Right atrium auricular region (tissue), 2 donors: ENCODE measurements at regions not wholly inside any gene's neighbourhood (a gene's known extent, or its start where the extent isn't known, plus 50 kb on each side); places are given as distances from the start of the nearest gene placed in this dataset.

Experiments
- DNase-seq: peaks from one replicate; pipeline ENCODE4 v3.0.0-alpha.2; 2019; ENCODE audit warnings: low spot score
- H3K27ac ChIP-seq, 2 donors: fragments of 200-600 bp; sonication (generic); 1 replicate in 1 of 2; 2 replicates in 1 of 2; pipeline ENCODE4 v1.5.1; 2016 to 2019
- H3K27me3 ChIP-seq, 2 donors: fragments of 200-600 bp; sonication (generic); one replicate each; pipeline versions ENCODE4 v1.5.1 to v1.6.0; 2017 to 2019
- H3K36me3 ChIP-seq: fragments of 200-600 bp; sonication (generic); one replicate; pipeline ENCODE4 v1.5.1; 2016
- H3K4me1 ChIP-seq, 2 donors: fragments of 200-600 bp; sonication (generic); one replicate each; pipeline versions ENCODE4 v1.5.1 to v1.6.0; 2017 to 2019
- H3K4me3 ChIP-seq, 2 donors: fragments of 200-600 bp; sonication (generic); 1 replicate in 1 of 2; 2 replicates in 1 of 2; pipeline ENCODE4 v1.5.1; 2017 to 2019; ENCODE audit warnings: mild to moderate bottlenecking in 1 of 2, moderate library complexity in 1 of 2
- H3K9me3 ChIP-seq, 2 donors: fragments of 200-600 bp; sonication (generic); one replicate each; pipeline ENCODE4 v1.5.1; 2019
- CTCF ChIP-seq, 2 donors: fragments of 200-600 bp; sonication (generic); IDR thresholded peaks; one replicate each; pipeline ENCODE4 v1.5.1; 2019; ENCODE audit warnings: antibody characterized with exemption in 2 of 2

- no peak for TF ChIP-seq CTCF (IDR thresholded peaks at IDR 0.05)
- H3K9me3 ChIP-seq: no peaks in the 10 kb centered on the region
- H3K36me3 ChIP-seq: no peaks in the 10 kb centered on the region
- H3K4me3 ChIP-seq: no peak overlapping the region
- DNase-seq: no peak
- H3K27ac ChIP-seq: no peak overlapping the region
- no peaks in the 10 kb centered on the region for H3K27me3 ChIP-seq
- H3K4me1 ChIP-seq: no peaks in the 10 kb centered on the region
Measured at GRCh38 chr18:41537666-41538065, 417.4 kb upstream of the PIK3C3 start.

DNA sequence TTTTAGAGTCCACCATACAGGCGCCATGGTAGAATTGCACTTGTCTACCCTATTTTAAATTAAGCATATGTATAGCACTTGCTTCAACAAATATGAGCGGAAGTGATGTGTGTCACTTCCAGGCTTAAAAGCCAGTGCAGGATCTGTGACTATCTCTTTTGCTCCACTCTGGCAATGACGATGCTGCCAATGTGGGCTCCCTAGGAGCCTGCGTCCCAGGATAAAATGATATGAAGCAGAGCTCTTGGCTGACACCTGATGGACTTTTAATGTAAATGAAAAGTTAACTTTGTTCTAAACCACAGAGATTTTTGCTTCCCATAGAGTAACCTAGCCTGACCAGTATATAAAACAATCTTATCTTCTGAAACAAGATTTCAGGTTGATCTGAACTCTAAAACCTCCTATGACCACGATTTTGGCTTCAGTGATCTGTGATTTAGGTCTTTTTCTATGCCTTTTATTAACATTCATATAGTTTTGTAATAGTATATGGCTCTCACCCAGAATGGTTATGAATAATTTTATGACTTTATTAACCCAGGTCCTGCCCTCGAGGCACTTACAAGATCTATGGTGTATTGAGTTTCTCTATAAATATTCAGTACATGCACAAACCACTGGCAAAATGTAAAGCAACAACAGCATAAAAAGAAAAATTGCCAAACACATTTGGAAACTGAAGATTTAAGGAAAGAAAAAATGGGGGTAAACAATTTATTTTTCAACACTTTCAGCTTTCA is 422.5 kb upstream of the PIK3C3 start:
- DNase-seq: no peak
- Histone ChIP-seq H3K36me3 (no peaks in the 10 kb centered on the region), H3K27ac (no peak overlapping the region), H3K4me1 (no peaks in the 10 kb centered on the region), H3K4me3 (no peak overlapping the region), H3K9me3 (no peaks in the 10 kb centered on the region), H3K27me3 (no peaks in the 10 kb centered on the region)
- TF ChIP-seq CTCF (IDR thresholded peaks at IDR 0.05): no peak

DNA sequence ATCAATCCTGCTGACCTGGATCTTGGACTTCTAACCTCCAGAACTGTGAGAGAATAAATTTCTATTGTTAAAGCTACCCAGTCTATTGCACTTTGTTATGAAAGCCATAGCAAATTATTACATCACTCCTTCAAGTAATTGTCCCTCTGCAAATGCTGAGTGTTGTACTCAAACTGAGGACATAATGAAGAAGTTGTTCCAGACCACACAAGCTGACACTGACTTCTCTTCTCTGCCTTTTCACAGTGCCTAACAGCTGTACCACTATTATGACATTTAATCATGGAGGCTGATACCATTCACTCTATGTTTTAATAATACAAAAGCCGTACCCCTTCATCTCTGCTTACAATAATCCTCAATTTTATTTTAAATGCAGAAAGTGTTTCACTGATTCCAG is 424.1 kb upstream of the PIK3C3 start:
- no peak overlapping the region for H3K4me3 ChIP-seq
- H3K9me3 ChIP-seq: no peaks in the 10 kb centered on the region
- TF ChIP-seq CTCF (IDR thresholded peaks at IDR 0.05): no peak
- H3K36me3 ChIP-seq: no peaks in the 10 kb centered on the region
- H3K27me3 ChIP-seq: no peaks in the 10 kb centered on the region
- H3K4me1 ChIP-seq: no peaks in the 10 kb centered on the region
- no peak overlapping the region for H3K27ac ChIP-seq
- no peak for DNase-seq

DNA sequence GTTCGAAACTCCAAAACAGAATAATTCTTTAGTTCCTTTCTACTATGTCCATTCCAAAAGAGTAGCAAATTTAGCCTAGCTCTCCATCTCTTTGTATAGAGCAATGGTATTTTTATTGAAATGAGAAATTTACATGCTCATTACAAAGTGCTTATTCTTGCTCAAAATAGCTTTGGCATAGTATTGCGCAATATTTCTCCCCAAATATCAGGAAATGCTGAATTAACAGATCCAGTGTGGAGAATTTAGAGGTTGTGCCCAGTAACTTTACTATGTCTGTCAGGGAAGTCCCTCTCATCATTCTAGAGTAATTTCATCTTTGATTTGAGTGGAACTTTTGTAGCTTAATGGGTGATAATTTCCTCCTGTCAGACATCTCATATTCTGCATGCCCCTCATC is 425.9 kb upstream of the PIK3C3 start:
- Histone ChIP-seq H3K27ac (no peak overlapping the region), H3K4me1 (no peaks in the 10 kb centered on the region), H3K4me3 (no peak overlapping the region), H3K36me3 (no peaks in the 10 kb centered on the region), H3K27me3 (no peaks in the 10 kb centered on the region), H3K9me3 (no peaks in the 10 kb centered on the region)
- no peak for TF ChIP-seq CTCF (IDR thresholded peaks at IDR 0.05)
- no peak for DNase-seq

GRCh38 chr18:41526054-41526453 is 429.0 kb upstream of the PIK3C3 start:
- Histone ChIP-seq H3K36me3 (no peaks in the 10 kb centered on the region), H3K9me3 (no peaks in the 10 kb centered on the region), H3K4me3 (no peak overlapping the region), H3K27ac (no peak overlapping the region), H3K27me3 (no peaks in the 10 kb centered on the region), H3K4me1 (no peaks in the 10 kb centered on the region)
- no peak for TF ChIP-seq CTCF (IDR thresholded peaks at IDR 0.05)
- no peak for DNase-seq
